GM19025 (cell line): ENCODE measurements at regions not wholly inside any gene's neighbourhood (a gene's known extent, or its start where the extent isn't known, plus 50 kb on each side); places are given as distances from the start of the nearest gene placed in this dataset.
"Not testable (repeated sequence)": the region's sequence is repeated elsewhere in the genome, so short reads cannot be mapped to it uniquely, and the experiment has no call there.

Experiments
- ATAC-seq: cut with Tn5 transposase; IDR thresholded peaks from one replicate; pipeline ENCODE4 v1.9.1; 2021; ENCODE audit warnings: mild to moderate bottlenecking, low read depth, moderate library complexity; ENCODE audit not compliant: unreplicated experiment

DNA sequence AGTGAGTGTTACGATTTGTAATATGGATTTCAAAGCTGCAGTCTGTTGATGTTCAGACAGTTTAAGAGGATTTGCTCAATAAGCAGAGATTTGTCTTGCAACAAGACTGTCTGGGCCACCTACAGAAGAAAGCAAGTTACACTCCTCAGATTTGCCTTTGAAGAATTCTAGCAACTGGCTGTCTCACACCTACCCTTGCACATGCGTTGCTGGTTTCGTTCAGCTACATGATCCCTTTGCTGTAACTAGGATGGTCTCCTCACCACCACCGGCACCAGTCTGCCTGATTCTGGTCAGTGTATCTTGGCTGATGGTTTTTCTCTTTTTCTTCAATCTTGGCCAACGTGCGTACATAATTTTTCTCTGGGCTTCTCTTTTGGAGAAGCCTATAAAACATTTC lies 172.7 kb upstream of the LCORL start:
- no peak for ATAC-seq

DNA sequence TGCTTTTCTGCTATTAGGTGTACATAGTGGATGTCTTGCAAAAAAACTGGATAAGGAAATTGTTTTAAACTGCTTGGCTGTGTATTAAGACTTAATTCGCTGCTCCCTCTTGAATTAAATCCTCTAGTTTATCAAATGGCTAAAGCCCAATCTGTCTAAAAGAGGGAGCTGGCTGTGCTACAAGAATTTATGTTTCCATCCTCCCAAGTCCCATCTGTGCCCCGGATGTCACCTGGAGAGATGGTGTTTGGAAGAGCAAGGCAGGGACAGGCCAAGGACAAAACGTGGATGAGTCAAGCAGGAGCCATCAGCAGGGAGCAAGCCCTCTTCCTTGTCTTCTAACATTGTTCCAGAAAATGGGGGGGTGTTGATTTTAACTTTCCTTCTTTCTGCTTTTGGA lies 171.3 kb upstream of the LCORL start:
- ATAC-seq: no peak

DNA sequence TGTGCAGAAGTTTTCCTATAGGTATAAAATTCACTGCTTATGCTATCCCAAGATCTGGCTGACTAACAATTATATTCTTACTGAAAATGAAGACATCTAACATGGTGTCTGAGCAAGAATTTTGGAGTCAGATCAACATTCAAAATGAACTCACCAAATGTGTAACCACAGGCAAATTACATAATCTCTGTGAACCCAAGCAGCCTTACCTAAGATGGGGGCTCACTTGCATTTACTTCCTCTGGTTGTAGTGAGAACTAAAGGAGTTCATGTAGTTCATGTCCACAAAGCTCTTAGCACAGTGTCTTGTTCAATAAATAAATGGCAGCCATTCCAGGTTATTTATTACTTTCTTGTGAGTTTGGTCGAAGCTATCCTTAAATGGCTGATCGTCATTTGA lies 163.9 kb upstream of the LCORL start:
- ATAC-seq: no peak

DNA sequence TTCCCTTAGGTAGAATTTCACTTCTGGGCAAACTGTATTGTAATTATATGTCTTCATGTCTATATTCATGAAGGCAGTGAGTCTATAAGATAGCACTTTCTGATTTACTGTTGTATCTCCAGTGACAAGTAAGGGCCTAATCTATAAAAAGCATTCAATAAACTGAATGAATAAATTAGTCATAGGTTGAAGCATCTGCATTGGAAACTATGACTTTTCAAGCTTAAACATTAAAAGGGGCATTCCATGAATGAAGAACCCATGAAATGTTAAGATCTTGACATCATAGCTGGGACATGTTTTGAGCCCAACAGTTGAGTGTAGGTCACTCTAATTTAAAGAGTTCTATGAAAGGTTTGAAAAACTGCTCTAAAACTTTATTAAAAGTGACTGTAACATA lies 159.3 kb upstream of the LCORL start:
- peak; percentile 75 for ATAC-seq

DNA sequence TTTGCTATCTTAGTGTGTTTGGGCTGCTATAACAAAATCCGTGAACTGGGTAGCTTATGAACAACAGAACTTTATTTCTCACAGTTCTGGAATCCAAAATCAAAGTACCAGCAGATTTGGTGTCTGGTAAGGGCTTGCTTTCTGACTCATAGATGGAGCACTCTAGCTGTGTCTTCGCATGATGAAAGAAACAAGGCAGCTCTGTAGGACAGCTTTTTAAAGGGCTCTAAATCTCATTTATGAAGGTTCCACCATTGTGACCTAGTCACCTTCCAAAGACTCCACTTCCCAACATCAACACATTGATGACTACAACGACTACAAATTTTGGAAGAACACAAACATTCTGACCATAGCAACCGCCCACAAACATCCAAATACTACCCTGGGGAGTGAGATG lies 158.6 kb upstream of the LCORL start:
- ATAC-seq: no peak

DNA sequence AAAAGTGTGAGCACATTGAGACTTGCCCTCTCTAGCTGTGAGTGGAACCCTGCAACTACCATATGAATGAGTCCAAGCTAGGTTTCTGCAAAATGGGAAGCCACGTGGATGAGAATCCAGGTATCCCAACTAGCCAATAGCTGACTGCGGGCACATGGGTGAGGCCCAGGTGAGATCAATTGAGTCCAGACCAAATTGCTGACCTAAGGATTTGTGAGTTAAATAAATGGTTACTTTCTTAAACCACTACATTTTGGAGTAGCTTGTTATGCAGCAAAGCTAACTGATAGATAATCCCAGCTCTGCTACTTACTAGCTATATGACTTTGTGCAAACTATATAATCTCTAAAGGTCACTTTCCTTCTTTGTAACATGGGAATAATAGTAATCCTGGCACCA lies 150.3 kb upstream of the LCORL start:
- no peak for ATAC-seq

DNA sequence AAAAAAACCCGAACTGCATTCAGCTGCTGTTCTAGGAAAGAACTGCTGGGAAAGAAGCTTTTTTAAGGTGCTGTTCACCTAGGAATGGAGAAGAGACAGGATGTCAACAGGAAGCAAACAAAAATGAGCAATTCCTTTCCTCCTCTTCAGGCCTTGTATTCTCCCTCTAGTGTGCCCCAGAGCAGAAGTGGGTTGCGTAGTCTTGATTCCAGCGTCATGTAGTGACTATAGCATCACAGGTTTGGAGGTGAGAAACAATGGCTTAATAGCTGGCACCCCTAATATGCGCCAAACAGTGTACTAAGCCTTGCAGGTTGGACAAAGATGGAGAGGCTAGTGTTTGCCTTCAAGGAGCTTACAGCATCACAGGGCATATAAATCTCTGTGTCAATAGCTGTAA lies 146.3 kb upstream of the LCORL start:
- no peak for ATAC-seq

DNA sequence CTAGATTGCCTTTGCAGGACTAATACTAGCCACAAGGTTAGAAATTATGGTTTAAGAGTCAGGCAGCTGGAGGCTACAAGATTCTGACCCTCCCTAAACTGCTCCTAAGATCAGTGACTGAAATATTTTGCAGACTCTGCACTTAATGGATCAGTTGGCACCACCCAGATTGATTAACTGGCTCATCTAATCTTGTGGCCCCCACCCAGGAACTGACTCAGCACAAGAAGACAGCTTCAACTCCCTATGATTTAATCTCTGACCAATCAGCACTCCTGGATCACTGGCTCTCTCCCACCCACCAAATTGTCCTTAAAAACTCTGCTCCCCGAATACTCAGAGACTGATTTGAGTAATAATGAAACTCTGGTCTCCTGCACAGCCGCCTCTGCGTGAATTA lies 145.4 kb upstream of the LCORL start:
- no peak for ATAC-seq

DNA sequence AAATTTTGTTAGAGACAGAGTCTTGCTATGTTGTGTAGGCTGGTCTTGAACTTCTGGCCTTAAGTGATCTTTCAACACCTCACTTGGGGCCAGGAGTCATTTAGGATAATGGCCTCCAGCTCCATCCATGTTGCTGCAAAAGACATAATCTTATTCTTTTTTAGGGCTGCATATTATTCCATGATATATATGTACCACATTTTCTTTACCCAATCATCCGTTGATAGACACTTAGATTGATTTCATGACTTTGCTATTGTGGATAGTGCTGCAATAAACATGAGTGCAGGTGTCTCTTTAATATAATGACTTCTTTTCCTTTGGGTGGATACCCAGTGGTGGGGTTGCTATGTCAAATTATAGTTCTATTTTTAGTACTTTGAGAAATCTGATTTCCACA lies 140.9 kb upstream of the LCORL start:
- no peak for ATAC-seq

DNA sequence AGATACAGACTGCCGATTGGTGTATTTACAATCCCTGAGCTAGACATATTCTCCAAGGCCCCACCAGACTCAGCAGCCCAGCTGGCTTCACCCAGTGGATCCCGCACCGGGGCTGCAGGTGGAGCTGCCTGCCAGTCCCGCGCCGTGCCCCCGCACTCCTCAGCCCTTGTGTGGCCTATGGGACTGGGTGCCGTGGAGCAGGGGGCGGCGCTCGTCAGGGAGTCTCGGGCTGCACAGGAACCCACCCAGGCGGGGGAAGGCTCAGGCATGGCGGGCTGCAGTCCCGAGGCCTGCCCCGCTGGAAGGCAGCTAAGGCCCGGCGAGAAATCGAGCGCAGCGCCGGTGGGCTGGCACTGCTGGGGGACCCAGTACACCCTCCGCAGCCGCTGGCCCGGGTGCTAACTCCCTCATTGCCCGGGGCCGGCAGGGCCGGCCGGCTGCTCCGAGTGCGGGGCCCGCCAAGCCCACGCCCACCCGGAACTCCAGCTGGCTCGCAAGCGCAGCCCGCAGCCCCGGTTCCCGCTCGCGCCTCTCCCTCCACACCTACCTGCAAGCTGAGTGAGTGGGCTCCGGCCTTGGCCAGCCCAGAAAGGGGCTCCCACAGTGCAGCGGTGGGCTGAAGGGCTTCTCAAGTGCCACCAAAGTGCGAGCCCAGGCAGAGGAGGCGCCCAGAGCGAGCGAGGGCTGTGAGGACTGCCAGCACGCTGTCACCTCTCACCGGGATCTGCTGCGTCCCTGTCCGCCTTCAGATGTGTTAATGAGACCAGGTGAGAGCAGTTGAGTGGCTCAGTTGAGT lies 137.8 kb upstream of the LCORL start:
- ATAC-seq: not testable (repeated sequence)

DNA sequence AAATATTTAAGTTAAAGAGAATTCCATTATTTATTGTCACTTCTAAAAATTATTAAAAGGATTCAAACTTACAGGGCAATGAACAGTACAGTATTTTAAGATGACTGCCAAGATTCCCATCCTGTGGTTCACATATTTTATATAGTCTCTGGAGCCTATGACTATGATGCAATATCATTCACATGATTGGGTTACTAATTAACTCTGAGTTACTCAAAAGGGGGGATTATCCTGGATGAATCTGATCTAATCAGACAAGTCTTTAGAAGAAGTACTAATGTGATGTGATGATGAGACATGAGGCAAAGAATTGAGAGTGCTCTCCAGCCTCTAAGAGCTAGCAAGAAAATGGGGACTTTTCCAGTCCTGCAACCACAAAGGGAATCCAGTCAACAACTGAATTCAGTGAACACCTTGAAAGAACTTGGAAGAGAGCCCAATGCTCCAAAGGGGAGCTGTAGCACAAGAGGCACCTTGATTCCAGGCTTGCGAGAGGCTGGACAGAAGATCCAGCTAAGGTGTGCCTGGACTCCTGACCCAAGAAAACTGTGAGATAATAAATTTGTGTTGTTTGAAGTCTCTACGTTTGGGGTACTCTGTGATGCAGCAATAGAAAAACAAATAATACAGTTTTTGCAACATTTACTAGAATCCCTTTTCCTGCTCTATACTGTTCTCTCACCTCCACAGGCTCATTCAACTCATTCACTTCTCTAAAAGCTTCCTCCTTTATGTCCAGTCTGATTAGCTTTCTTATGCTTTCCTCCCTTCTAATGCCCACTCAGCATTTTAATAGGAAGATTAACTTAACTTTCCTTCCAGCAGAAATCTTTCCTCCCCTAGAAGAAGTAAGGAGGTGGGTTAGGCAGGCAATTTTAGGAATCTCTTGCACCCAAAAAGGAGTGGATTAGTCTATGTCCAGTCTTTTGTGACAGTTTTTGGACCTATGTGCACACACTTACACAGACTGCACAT lies 133.8 kb upstream of the LCORL start:
- no peak for ATAC-seq

DNA sequence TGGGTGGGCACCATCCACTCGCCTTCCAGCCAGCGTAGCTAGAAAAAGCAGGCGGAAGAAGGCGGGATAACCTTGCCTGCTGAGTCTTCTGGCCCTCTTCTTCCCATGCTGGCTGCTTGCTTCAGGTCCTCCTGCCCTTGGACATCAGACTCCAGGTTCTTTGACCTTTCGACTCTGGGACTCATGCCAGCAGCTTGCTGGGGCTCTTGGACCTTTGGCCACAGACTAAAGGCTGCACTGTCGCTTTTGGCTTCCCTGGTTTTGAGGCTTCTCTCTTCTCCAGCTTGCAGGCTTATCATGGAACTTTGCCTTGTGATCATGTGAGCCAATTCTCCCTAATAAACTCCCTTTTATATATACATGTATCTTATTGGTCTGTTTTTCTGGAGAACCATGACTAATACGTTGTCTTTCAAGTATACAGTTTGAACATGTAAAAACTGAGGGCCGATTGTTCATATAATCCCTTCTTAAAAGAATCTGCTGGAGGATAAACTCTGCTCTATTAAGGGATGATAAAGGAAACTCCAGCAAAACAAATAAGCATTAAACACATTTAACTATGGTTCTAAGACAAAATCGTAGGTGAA lies 116.6 kb upstream of the LCORL start:
- no peak for ATAC-seq

DNA sequence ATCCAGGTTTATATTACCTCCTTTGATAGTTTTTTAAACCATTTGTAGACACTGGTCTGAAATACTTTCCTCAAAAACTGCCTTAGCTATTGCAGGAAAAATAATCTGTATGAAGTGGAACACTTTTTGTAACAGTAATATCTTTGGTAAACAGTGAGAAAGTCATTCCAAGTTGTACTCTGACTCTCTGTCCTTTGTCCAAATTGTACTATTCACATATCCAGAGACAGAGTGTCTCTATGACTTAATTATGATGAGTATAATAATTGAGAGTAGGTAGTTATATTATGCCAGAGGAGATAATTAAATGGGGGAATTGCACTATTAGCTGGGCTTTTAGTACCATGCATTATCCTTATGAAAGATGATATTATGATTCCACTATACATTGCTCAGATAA lies 112.6 kb upstream of the LCORL start:
- ATAC-seq: no peak

DNA sequence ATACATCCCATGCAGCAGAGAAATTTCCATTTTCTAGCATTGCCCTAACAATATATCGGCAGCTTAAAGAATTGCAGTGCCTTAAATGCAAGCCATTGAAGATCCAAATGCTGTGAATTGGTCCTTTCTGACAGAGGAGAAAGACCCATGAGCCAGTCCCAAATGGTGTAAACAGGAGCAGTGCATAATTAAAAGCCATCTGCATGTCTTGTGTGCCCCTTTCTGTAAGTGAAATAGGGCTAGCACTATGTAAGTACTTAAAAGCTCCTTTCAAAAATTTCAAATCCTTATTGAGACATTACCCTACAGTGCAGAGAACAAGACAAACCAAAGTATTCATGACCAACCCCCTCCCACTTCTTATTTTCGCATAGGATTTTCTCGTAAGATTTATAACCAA lies 108.7 kb upstream of the LCORL start:
- ATAC-seq: no peak

DNA sequence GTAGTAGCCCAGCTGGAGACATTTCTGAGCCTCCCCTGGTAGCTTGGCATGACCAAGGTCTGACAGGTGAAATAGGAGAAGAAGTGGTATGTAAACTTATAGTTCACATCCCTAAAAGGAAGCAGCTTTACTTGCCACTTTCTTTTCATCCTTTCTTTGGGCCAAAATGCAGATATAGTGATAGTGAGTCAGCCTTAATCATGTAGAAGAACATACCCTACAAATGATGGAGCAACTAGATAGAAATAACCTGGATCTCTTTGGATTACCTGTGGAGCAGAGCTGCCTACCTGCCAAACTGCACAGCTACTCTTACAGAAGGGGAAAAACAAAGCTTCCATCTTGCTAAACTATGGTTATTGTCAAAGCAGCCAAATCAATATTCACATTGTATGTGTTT lies 106.7 kb upstream of the LCORL start:
- no peak for ATAC-seq

DNA sequence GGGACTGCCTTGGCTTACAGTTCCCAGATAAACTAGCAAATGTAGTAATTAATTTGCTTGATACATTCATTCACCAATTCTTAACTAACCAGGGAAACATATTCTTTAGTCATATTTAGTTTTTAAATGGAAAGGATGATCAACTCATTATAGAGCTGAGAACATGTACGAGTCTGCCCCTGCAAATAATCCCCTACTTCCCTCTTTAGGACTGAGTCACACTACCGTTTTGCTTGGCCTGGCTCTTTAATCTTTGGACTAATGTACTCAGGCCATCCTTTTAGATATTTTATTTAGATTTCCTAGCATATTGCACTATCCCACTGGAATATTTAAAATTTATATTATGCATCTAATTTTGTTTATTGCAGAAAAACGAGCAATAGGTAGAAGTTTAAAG lies 105.5 kb upstream of the LCORL start:
- no peak for ATAC-seq

DNA sequence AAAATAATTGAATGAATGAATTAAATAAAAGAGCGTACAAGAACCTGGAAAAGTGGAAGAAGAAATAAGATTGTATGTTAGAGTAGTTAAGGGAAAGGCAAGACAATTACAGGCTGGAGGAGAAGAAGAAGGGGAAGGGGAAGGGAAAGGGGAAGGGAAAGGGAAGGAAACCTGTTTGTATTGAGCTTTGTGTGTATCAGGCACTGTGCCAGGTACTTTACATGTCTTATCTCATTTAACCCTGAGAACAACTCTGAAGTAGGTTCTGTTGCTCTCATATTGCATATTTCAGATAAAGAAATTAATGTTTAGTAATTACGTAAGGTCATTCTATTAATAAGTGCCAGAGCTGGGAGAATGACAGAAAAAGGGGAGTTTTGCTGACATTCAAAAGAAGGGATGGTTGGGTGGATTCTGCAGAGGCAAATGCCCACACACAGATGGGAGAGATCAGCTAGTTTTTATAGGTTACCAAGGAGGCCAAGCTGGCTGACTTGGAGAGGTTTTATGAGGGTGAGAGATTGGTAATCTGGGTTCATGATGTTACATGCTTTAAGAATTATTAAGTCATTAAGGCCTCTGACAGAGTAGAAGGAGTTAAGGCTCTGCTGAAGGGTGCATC lies 92.3 kb upstream of the LCORL start:
- ATAC-seq: peak; percentile 55

DNA sequence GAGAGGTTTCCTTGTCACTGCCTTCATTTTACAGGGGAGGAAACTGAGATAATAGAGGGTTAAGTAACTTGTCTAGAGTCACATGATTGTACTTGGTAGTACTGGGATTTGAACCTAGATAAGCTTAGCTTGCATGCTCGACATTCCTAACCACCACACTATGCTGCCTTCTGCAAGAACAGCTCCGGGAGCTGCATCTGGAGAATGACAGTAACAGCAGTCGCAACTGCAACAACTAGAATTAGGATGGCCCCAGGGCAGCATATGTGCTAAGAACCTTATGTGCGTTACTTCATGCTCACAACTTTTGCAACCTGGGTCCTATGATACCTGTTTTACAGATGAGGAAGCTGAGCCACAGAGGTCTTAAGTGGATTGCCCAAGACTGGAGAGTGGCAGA lies 89.5 kb upstream of the LCORL start:
- ATAC-seq: no peak

DNA sequence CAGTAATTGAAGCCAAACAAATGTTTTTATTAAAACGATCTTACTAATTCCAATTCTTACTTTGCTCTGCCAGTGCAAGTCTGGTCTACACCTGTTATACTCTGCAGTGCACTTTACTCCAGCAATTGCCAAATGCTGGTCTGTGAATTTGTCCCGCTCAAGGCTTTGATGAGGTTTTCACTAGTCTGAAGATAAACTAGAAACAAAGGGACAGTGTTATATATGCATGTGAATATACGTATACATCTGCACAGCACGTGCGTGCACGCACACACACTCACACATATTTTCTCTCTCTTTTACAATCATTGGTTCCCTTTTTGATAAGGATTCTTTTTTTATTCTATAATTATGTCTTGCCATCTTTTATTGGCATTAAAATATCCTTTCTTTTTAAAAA lies 88.5 kb upstream of the LCORL start:
- no peak for ATAC-seq

DNA sequence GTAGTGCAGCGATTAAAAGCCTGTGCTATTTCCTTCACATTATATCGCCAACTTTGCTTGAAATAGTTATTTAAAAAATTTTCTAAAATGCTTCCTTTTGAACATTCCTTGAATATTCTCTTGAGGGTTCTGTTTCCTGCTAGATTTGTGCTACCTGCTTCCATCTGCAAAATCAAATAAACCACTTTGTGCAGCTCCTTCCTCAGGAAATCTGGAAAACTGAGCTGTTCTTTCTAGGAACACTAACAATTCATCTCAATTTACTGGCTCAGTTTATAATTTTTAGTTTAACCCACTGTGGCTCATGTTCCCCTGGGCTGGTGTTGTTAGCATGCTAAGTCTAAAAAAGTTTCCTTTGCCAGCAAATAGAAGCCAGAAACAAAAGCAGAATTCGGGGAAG lies 88.1 kb upstream of the LCORL start:
- no peak for ATAC-seq
